IPS-20b (cell line): ENCODE measurements at regions not wholly inside any gene's neighbourhood (a gene's known extent, or its start where the extent isn't known, plus 50 kb on each side); places are given as distances from the start of the nearest gene placed in this dataset.

Source experiments
- H3K27ac ChIP-seq: one replicate; pipeline ENCODE4 v1.5.1; 2013; ENCODE audit warnings: low read length
- H3K27me3 ChIP-seq: 2 replicates; pipeline ENCODE4 v1.6.1; 2013; ENCODE audit warnings: mild to moderate bottlenecking, low read length, inconsistent platforms; ENCODE audit not compliant: insufficient read depth
- H3K36me3 ChIP-seq: 2 replicates; pipeline ENCODE4 v1.6.1; 2013; ENCODE audit warnings: low read depth, mild to moderate bottlenecking, inconsistent platforms, low read length, moderate library complexity; ENCODE audit not compliant: insufficient read depth
- H3K4me1 ChIP-seq: 2 replicates; pipeline ENCODE4 v1.6.1; 2013; ENCODE audit warnings: mild to moderate bottlenecking, control low read depth, inconsistent platforms, low read length, moderate library complexity; ENCODE audit not compliant: insufficient read depth
- H3K4me3 ChIP-seq: 2 replicates; pipeline ENCODE4 v1.5.1; 2013; ENCODE audit warnings: mild to moderate bottlenecking, low read length, inconsistent platforms
- H3K9ac ChIP-seq: 2 replicates; pipeline ENCODE4 v1.6.1; 2013; ENCODE audit warnings: low read depth, mild to moderate bottlenecking, inconsistent platforms, low read length, moderate library complexity
- H3K9me3 ChIP-seq: 2 replicates; pipeline ENCODE4 v1.6.1; 2013; ENCODE audit warnings: mild to moderate bottlenecking, low read depth, low read length, inconsistent platforms; ENCODE audit not compliant: insufficient read depth

GRCh38 chr14:32009221-32009975, 67.7 kb upstream of the ARHGAP5 start:
- no peaks in the 10 kb centered on the region for H3K9me3 ChIP-seq
- H3K9ac ChIP-seq = no peak overlapping the region
- H3K27ac ChIP-seq = no peak overlapping the region
- H3K36me3 ChIP-seq = no peaks in the 10 kb centered on the region
- H3K4me3 ChIP-seq = no peak overlapping the region
- H3K4me1 ChIP-seq = no peaks in the 10 kb centered on the region
- H3K27me3 ChIP-seq = no peaks in the 10 kb centered on the region

GRCh38 chr14:32009976-32010581, 67.0 kb upstream of the ARHGAP5 start:
- H3K27ac ChIP-seq = no peak overlapping the region
- no peaks in the 10 kb centered on the region for H3K9me3 ChIP-seq
- no peak overlapping the region for H3K4me3 ChIP-seq
- H3K27me3 ChIP-seq = no peaks in the 10 kb centered on the region
- H3K9ac ChIP-seq = no peak overlapping the region
- H3K36me3 ChIP-seq = no peaks in the 10 kb centered on the region
- no peaks in the 10 kb centered on the region for H3K4me1 ChIP-seq

GRCh38 chr14:32010604-32011125, 66.4 kb upstream of the ARHGAP5 start:
- no peak overlapping the region for H3K9ac ChIP-seq
- no peaks in the 10 kb centered on the region for H3K4me1 ChIP-seq
- no peak overlapping the region for H3K27ac ChIP-seq
- H3K9me3 ChIP-seq = no peaks in the 10 kb centered on the region
- H3K36me3 ChIP-seq = no peaks in the 10 kb centered on the region
- H3K27me3 ChIP-seq = no peaks in the 10 kb centered on the region
- H3K4me3 ChIP-seq = no peak overlapping the region

GRCh38 chr14:32011225-32011624, 65.9 kb upstream of the ARHGAP5 start:
- Histone ChIP-seq H3K4me1 (no peaks in the 10 kb centered on the region), H3K27ac (no peak overlapping the region), H3K4me3 (no peak overlapping the region), H3K36me3 (no peaks in the 10 kb centered on the region), H3K9me3 (no peaks in the 10 kb centered on the region), H3K9ac (no peak overlapping the region), H3K27me3 (no peaks in the 10 kb centered on the region)

- Histone ChIP-seq H3K4me1 (no peaks in the 10 kb centered on the region), H3K27me3 (no peaks in the 10 kb centered on the region), H3K4me3 (no peak overlapping the region), H3K27ac (no peak overlapping the region), H3K9me3 (no peaks in the 10 kb centered on the region), H3K36me3 (no peaks in the 10 kb centered on the region), H3K9ac (no peak overlapping the region)
Measured at GRCh38 chr14:32012062-32012461, 65.0 kb upstream of the ARHGAP5 start.

GRCh38 chr14:32012571-32012970, 64.5 kb upstream of the ARHGAP5 start:
- H3K36me3 ChIP-seq = no peaks in the 10 kb centered on the region
- no peaks in the 10 kb centered on the region for H3K27me3 ChIP-seq
- H3K27ac ChIP-seq = no peak overlapping the region
- H3K9me3 ChIP-seq = no peaks in the 10 kb centered on the region
- H3K9ac ChIP-seq = no peak overlapping the region
- H3K4me3 ChIP-seq = no peak overlapping the region
- H3K4me1 ChIP-seq = no peaks in the 10 kb centered on the region

- H3K4me3 ChIP-seq = no peak overlapping the region
- no peaks in the 10 kb centered on the region for H3K36me3 ChIP-seq
- no peaks in the 10 kb centered on the region for H3K4me1 ChIP-seq
- no peaks in the 10 kb centered on the region for H3K27me3 ChIP-seq
- H3K9me3 ChIP-seq = no peaks in the 10 kb centered on the region
- H3K9ac ChIP-seq = no peak overlapping the region
- H3K27ac ChIP-seq = no peak overlapping the region
Measured at GRCh38 chr14:32013083-32013482, 64.0 kb upstream of the ARHGAP5 start.

- Histone ChIP-seq H3K27ac (no peak overlapping the region), H3K9me3 (no peaks in the 10 kb centered on the region), H3K36me3 (no peaks in the 10 kb centered on the region), H3K27me3 (no peaks in the 10 kb centered on the region), H3K4me1 (peaks cover 3% of the 10 kb centered on the region; the same call in 1 of the 2 replicates), H3K9ac (no peak overlapping the region), H3K4me3 (no peak overlapping the region)
Measured at GRCh38 chr14:32014057-32014456, 63.0 kb upstream of the ARHGAP5 start.

GRCh38 chr14:32014498-32014897, 62.6 kb upstream of the ARHGAP5 start:
- H3K27me3 ChIP-seq = no peaks in the 10 kb centered on the region
- H3K4me1 ChIP-seq = peaks cover 3% of the 10 kb centered on the region; the same call in 1 of the 2 replicates
- H3K36me3 ChIP-seq = no peaks in the 10 kb centered on the region
- H3K27ac ChIP-seq = no peak overlapping the region
- H3K4me3 ChIP-seq = no peak overlapping the region
- H3K9me3 ChIP-seq = no peaks in the 10 kb centered on the region
- H3K9ac ChIP-seq = no peak overlapping the region

GRCh38 chr14:32015166-32015565, 61.9 kb upstream of the ARHGAP5 start:
- no peaks in the 10 kb centered on the region for H3K36me3 ChIP-seq
- no peaks in the 10 kb centered on the region for H3K27me3 ChIP-seq
- H3K9ac ChIP-seq = no peak overlapping the region
- peaks cover 3% of the 10 kb centered on the region; the same call in 1 of the 2 replicates for H3K4me1 ChIP-seq
- no peaks in the 10 kb centered on the region for H3K9me3 ChIP-seq
- H3K4me3 ChIP-seq = no peak overlapping the region
- H3K27ac ChIP-seq = no peak overlapping the region

GRCh38 chr14:32017587-32017986, 59.5 kb upstream of the ARHGAP5 start:
- H3K4me1 ChIP-seq = peaks cover 3% of the 10 kb centered on the region; the same call in 1 of the 2 replicates
- no peaks in the 10 kb centered on the region for H3K36me3 ChIP-seq
- no peak overlapping the region for H3K27ac ChIP-seq
- H3K9ac ChIP-seq = no peak overlapping the region
- H3K4me3 ChIP-seq = no peak overlapping the region
- no peaks in the 10 kb centered on the region for H3K27me3 ChIP-seq
- peaks cover 11% of the 10 kb centered on the region; the same call in 1 of the 2 replicates for H3K9me3 ChIP-seq
